Liver (tissue), 8 donors: ENCODE measurements at regions not wholly inside any gene's neighbourhood (a gene's known extent, or its start where the extent isn't known, plus 50 kb on each side); places are given as distances from the start of the nearest gene placed in this dataset.

ENCODE experiments used
- DNase-seq: peaks from one replicate; pipeline ENCODE4 v3.0.0-alpha.2; 2017; ENCODE audit warnings: low spot score
- H3K27ac ChIP-seq, 2 donors: one replicate each; pipeline ENCODE4 v1.7.0; 2013; ENCODE audit warnings: inconsistent platforms in 2 of 2, low read length in 2 of 2, control low read depth in 1 of 2, low read depth in 1 of 2, mild to moderate bottlenecking in 1 of 2
- H3K27me3 ChIP-seq, 4 donors: one replicate each; pipeline versions ENCODE4 v1.6.1 to v1.7.0; 2013; ENCODE audit warnings: low read length in 3 of 4, inconsistent platforms in 1 of 4, mild to moderate bottlenecking in 1 of 4, moderate library complexity in 1 of 4; ENCODE audit not compliant: control insufficient read depth in 4 of 4, insufficient read depth in 4 of 4
- H3K36me3 ChIP-seq, 4 donors: one replicate each; pipeline versions ENCODE4 v1.6.1 to v1.7.0; 2013; ENCODE audit warnings: low read length in 3 of 4, mild to moderate bottlenecking in 3 of 4, low read depth in 1 of 4, moderate library complexity in 1 of 4; ENCODE audit not compliant: control insufficient read depth in 4 of 4, insufficient read depth in 3 of 4
- H3K4me1 ChIP-seq, 4 donors: one replicate each; pipeline versions ENCODE4 v1.6.1 to v1.7.0; 2013; ENCODE audit warnings: low read length in 3 of 4, mild to moderate bottlenecking in 3 of 4, moderate library complexity in 1 of 4; ENCODE audit not compliant: control insufficient read depth in 4 of 4, insufficient read depth in 4 of 4
- H3K4me3 ChIP-seq, 3 donors: one replicate each; pipeline versions ENCODE4 v1.6.1 to v1.7.0; 2013; ENCODE audit warnings: low read length in 3 of 3, control low read depth in 1 of 3, low read depth in 1 of 3, mild to moderate bottlenecking in 1 of 3
- H3K9ac ChIP-seq, 2 donors: one replicate each; pipeline ENCODE4 v1.7.0; 2013; ENCODE audit warnings: low read length in 2 of 2, mild to moderate bottlenecking in 2 of 2, moderate library complexity in 2 of 2, control low read depth in 1 of 2, low read depth in 1 of 2
- H3K9me3 ChIP-seq, 4 donors: one replicate each; pipeline versions ENCODE4 v1.6.1 to v1.7.0; 2013; ENCODE audit warnings: low read length in 3 of 4; ENCODE audit not compliant: control insufficient read depth in 4 of 4
- EGR1 ChIP-seq, 2 donors: IDR thresholded peaks; 2 replicates each; pipeline ENCODE4 v1.6.1; 2016 to 2018; ENCODE audit warnings: antibody characterized with exemption in 2 of 2, low read depth in 2 of 2
- FOXA1 ChIP-seq: IDR thresholded peaks from 2 replicates; pipeline ENCODE4 v1.6.1; 2016; ENCODE audit warnings: antibody characterized with exemption
- FOXA2 ChIP-seq: IDR thresholded peaks from 2 replicates; pipeline ENCODE4 v1.6.1; 2016; ENCODE audit warnings: antibody characterized with exemption
- GABPA ChIP-seq, 2 donors: IDR thresholded peaks in 1 of 2; conservative IDR thresholded peaks in 1 of 2; 2 replicates each; pipeline ENCODE4 v1.6.1; 2016; ENCODE audit warnings: antibody characterized with exemption in 2 of 2, mild to moderate bottlenecking in 1 of 2, moderate library complexity in 1 of 2
- HNF4A ChIP-seq, 2 donors: conservative IDR thresholded peaks; 2 replicates each; pipeline ENCODE4 v1.6.1; 2016; ENCODE audit warnings: antibody characterized with exemption in 2 of 2, mild to moderate bottlenecking in 2 of 2
- HNF4G ChIP-seq: IDR thresholded peaks from 2 replicates; pipeline ENCODE4 v1.6.1; 2016; ENCODE audit warnings: antibody characterized with exemption
- JUND ChIP-seq, 2 donors: IDR thresholded peaks; 2 replicates each; pipeline ENCODE4 v1.6.1; 2016; ENCODE audit warnings: antibody characterized with exemption in 2 of 2
- NR2F2 ChIP-seq: IDR thresholded peaks from 2 replicates; pipeline ENCODE4 v1.6.1; 2016; ENCODE audit warnings: antibody characterized with exemption
- RAD21 ChIP-seq, 2 donors: IDR thresholded peaks; 2 replicates each; pipeline ENCODE4 v1.6.1; 2016; ENCODE audit warnings: antibody characterized with exemption in 2 of 2, mild to moderate bottlenecking in 2 of 2
- RXRA ChIP-seq, 2 donors: IDR thresholded peaks; 2 replicates each; pipeline ENCODE4 v1.6.1; 2017 to 2018; ENCODE audit warnings: antibody characterized with exemption in 2 of 2, mild to moderate bottlenecking in 1 of 2
- SP1 ChIP-seq: IDR thresholded peaks from 2 replicates; pipeline ENCODE4 v1.6.1; 2018; ENCODE audit warnings: antibody characterized with exemption, mild to moderate bottlenecking
- TAF1 ChIP-seq: conservative IDR thresholded peaks from 2 replicates; pipeline ENCODE4 v1.6.1; 2016; ENCODE audit warnings: antibody characterized with exemption, mild to moderate bottlenecking
- YY1 ChIP-seq: IDR thresholded peaks from 2 replicates; pipeline ENCODE4 v1.6.1; 2016; ENCODE audit warnings: antibody characterized with exemption, mild to moderate bottlenecking
- WGBS: extraction: QIAGEN DNeasy Blood & Tissue Kit; methylation state at CpG from one replicate; pipeline ENCODE4 v1.1.7; 2013; 5-methylcytosine and 5-hydroxymethylcytosine counted together
- TF ChIP-seq, protein P1 (sequence below): IDR thresholded peaks from 2 replicates; pipeline ENCODE4 v1.6.1; 2016; ENCODE audit warnings: antibody characterized with exemption
- TF ChIP-seq, protein P2 (sequence below): fragments of 150-350 bp; IDR thresholded peaks from 2 replicates; pipeline ENCODE4 v1.5.1; 2017; ENCODE audit warnings: improper control_type of control experiment, low read depth, low read length; ENCODE audit not compliant: missing input control
- TF ChIP-seq, protein P3 (sequence below): IDR thresholded peaks from 2 replicates; pipeline ENCODE4 v1.6.1; 2016; ENCODE audit warnings: antibody characterized with exemption, mild to moderate bottlenecking
- TF ChIP-seq, protein P4 (sequence below): IDR thresholded peaks from 2 replicates; pipeline ENCODE4 v1.6.1; 2016; ENCODE audit warnings: antibody characterized with exemption
- TF ChIP-seq, protein P5 (sequence below): IDR thresholded peaks from 2 replicates; pipeline ENCODE4 v1.6.1; 2016; ENCODE audit warnings: antibody characterized with exemption
- donor health status: healthy.
- donor health status: healthy.
- donor health status: healthy.
- donor health status: healthy.
- donor health status: healthy.

- Histone ChIP-seq H3K4me1 (peaks cover 7 to 23% (median 17%) of the 10 kb centered on the region in 4 donors), H3K27me3 (no peaks in the 10 kb centered on the region), H3K27ac (no peak overlapping the region), H3K4me3 (no peak overlapping the region), H3K36me3 (no peaks in the 10 kb centered on the region), H3K9ac (no peak overlapping the region), H3K9me3 (no peaks in the 10 kb centered on the region)
- DNase-seq, result no peak
- TF ChIP-seq RAD21 (IDR thresholded peaks at IDR 0.05) (no peak), FOXA1 (no peak), SP1 (no peak), NR2F2 (no peak), GABPA (IDR thresholded peaks at IDR 0.05 in 1 of 2, conservative IDR thresholded peaks at IDR 0.05 in 1 of 2) (no peak), RXRA (IDR thresholded peaks at IDR 0.05) (no peak), HNF4G (no peak), JUND (IDR thresholded peaks at IDR 0.05) (no peak), YY1 (no peak), EGR1 (IDR thresholded peaks at IDR 0.05; ENCODE audit: low read depth in 2 of 2) (no peak), HNF4A (conservative IDR thresholded peaks at IDR 0.05) (no peak), FOXA2 (no peak), TAF1 (no peak)
- TF ChIP-seq, protein P1, sequence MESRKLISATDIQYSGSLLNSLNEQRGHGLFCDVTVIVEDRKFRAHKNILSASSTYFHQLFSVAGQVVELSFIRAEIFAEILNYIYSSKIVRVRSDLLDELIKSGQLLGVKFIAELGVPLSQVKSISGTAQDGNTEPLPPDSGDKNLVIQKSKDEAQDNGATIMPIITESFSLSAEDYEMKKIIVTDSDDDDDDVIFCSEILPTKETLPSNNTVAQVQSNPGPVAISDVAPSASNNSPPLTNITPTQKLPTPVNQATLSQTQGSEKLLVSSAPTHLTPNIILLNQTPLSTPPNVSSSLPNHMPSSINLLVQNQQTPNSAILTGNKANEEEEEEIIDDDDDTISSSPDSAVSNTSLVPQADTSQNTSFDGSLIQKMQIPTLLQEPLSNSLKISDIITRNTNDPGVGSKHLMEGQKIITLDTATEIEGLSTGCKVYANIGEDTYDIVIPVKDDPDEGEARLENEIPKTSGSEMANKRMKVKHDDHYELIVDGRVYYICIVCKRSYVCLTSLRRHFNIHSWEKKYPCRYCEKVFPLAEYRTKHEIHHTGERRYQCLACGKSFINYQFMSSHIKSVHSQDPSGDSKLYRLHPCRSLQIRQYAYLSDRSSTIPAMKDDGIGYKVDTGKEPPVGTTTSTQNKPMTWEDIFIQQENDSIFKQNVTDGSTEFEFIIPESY, result no peak
- TF ChIP-seq, protein P2, sequence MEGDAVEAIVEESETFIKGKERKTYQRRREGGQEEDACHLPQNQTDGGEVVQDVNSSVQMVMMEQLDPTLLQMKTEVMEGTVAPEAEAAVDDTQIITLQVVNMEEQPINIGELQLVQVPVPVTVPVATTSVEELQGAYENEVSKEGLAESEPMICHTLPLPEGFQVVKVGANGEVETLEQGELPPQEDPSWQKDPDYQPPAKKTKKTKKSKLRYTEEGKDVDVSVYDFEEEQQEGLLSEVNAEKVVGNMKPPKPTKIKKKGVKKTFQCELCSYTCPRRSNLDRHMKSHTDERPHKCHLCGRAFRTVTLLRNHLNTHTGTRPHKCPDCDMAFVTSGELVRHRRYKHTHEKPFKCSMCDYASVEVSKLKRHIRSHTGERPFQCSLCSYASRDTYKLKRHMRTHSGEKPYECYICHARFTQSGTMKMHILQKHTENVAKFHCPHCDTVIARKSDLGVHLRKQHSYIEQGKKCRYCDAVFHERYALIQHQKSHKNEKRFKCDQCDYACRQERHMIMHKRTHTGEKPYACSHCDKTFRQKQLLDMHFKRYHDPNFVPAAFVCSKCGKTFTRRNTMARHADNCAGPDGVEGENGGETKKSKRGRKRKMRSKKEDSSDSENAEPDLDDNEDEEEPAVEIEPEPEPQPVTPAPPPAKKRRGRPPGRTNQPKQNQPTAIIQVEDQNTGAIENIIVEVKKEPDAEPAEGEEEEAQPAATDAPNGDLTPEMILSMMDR, result no peak
- TF ChIP-seq, protein P3, sequence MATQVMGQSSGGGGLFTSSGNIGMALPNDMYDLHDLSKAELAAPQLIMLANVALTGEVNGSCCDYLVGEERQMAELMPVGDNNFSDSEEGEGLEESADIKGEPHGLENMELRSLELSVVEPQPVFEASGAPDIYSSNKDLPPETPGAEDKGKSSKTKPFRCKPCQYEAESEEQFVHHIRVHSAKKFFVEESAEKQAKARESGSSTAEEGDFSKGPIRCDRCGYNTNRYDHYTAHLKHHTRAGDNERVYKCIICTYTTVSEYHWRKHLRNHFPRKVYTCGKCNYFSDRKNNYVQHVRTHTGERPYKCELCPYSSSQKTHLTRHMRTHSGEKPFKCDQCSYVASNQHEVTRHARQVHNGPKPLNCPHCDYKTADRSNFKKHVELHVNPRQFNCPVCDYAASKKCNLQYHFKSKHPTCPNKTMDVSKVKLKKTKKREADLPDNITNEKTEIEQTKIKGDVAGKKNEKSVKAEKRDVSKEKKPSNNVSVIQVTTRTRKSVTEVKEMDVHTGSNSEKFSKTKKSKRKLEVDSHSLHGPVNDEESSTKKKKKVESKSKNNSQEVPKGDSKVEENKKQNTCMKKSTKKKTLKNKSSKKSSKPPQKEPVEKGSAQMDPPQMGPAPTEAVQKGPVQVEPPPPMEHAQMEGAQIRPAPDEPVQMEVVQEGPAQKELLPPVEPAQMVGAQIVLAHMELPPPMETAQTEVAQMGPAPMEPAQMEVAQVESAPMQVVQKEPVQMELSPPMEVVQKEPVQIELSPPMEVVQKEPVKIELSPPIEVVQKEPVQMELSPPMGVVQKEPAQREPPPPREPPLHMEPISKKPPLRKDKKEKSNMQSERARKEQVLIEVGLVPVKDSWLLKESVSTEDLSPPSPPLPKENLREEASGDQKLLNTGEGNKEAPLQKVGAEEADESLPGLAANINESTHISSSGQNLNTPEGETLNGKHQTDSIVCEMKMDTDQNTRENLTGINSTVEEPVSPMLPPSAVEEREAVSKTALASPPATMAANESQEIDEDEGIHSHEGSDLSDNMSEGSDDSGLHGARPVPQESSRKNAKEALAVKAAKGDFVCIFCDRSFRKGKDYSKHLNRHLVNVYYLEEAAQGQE, result no peak
- TF ChIP-seq, protein P4, sequence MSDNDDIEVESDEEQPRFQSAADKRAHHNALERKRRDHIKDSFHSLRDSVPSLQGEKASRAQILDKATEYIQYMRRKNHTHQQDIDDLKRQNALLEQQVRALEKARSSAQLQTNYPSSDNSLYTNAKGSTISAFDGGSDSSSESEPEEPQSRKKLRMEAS, result no peak
- TF ChIP-seq, protein P5, sequence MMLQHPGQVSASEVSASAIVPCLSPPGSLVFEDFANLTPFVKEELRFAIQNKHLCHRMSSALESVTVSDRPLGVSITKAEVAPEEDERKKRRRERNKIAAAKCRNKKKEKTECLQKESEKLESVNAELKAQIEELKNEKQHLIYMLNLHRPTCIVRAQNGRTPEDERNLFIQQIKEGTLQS, result no peak
- 96% methylated on average over 7 of the region's 7 CpGs for WGBS
These were observed 82.3 kb upstream of the RNU6-1 start for GRCh38 chr15:67922106-67922675.
